Pancreas (tissue), 10 donors: ENCODE measurements at regions not wholly inside any gene's neighbourhood (a gene's known extent, or its start where the extent isn't known, plus 50 kb on each side); places are given as distances from the start of the nearest gene placed in this dataset.

Source experiments
- ATAC-seq, 4 donors: fragments of 200-7000 bp; cut with Tn5 transposase; one replicate each; pipeline versions ENCODE4 v1.8.0 to v1.9.1; 2020; ENCODE audit warnings: mild to moderate bottlenecking in 4 of 4, moderate library complexity in 4 of 4
- DNase-seq, 6 donors: peaks; one replicate each; pipeline ENCODE4 v3.0.0-alpha.2; 2020
- FAIRE-seq: peaks from 2 replicates; lab custom pipeline; 2012; peaks lifted over from hg19 to GRCh38; lab: Jason Lieb, UNC
- H3K27ac ChIP-seq, 4 donors: fragments of 200-600 bp; sonication (generic); 1 replicate in 3 of 4; 2 replicates in 1 of 4; pipeline versions ENCODE4 v1.5.0 to v1.8.0; 2020
- H3K27me3 ChIP-seq, 4 donors: fragments of 200-600 bp; one replicate each; pipeline ENCODE4 v1.8.0; 2021
- H3K36me3 ChIP-seq, 3 donors: fragments of 200-600 bp; sonication (generic) in 1 of 3; one replicate each; pipeline versions ENCODE4 v1.5.0 to v1.8.0; 2020 to 2021
- H3K4me1 ChIP-seq, 3 donors: fragments of 200-600 bp; one replicate each; pipeline ENCODE4 v1.8.0; 2021
- H3K4me3 ChIP-seq, 4 donors: fragments of 200-600 bp; sonication (generic) in 2 of 4; one replicate each; pipeline versions ENCODE4 v1.5.0 to v1.8.0; 2020 to 2021
- H3K9me3 ChIP-seq, 4 donors: fragments of 200-600 bp; one replicate each; pipeline ENCODE4 v1.8.0; 2021
- WGBS, 2 donors: extraction: QIAGEN DNeasy Blood & Tissue Kit; methylation state at CpG; one replicate each; pipeline ENCODE4 v1.1.7; 2013; 5-methylcytosine and 5-hydroxymethylcytosine counted together
- intact Hi-C, 3 donors: fragments of 100-400 bp; cut with DNase I; formaldehyde crosslinking; loops; one replicate each; pipeline versions ENCODE4 v1.11.1 to v1.14.2; 2022
- TF ChIP-seq, protein P1 (sequence below), 4 donors: fragments of 200-600 bp; sonication (generic) in 3 of 4; IDR thresholded peaks; one replicate each; pipeline versions ENCODE4 v1.5.0 to v1.8.0; 2021; ENCODE audit warnings: antibody characterized with exemption in 4 of 4
- donor health status: healthy with polysubstance abuse.
- donor health status: DM: no; HTN: no; CAD: no; lungs with moderate emphysema.
- donor health status: DM: no; HTN: no; CAD: no.
- donor health status: control.
- donor health status: control.
- donor health status: Bipolar disorder and iron deficiency.
- donor health status: DM: yes; HTN: yes; CAD: no.
- donor health status: DM: no; HTN: no; CAD: no.
- donor health status: DM: no; HTN: no; CAD: no.
- donor health status: DM: yes; HTN: yes; CAD: no.

DNA sequence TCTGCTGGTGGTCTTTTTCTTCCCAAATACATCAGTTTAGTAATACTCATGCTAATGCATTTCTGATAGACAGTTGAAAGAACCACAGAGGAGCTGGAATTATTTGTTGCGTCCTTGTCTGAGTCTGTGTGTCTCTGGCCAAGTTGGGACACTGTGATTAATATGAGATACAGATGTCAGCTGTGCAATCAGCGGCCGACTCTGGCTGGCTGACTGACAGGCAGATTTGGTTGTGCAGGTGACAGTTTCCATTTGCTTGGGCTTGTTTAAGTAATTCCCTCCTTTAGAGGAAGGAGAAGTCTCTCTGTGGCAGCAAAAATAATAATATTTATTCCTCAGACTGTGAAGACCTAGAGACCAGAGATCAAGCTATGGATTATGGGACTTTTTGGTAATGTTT, 176.2 kb upstream of the CHRM2 start:
- intact Hi-C loops, result no loop called here
- Histone ChIP-seq H3K4me1 (no peaks in the 10 kb centered on the region), H3K9me3 (no peaks in the 10 kb centered on the region), H3K27me3 (no peaks in the 10 kb centered on the region), H3K27ac (no peak overlapping the region), H3K4me3 (no peak overlapping the region), H3K36me3 (no peaks in the 10 kb centered on the region)
- DNase-seq, result no peak
- 16 to 20% methylated on average over 3 of the region's 3 CpGs for WGBS, 2 donors
- TF ChIP-seq, protein P1, sequence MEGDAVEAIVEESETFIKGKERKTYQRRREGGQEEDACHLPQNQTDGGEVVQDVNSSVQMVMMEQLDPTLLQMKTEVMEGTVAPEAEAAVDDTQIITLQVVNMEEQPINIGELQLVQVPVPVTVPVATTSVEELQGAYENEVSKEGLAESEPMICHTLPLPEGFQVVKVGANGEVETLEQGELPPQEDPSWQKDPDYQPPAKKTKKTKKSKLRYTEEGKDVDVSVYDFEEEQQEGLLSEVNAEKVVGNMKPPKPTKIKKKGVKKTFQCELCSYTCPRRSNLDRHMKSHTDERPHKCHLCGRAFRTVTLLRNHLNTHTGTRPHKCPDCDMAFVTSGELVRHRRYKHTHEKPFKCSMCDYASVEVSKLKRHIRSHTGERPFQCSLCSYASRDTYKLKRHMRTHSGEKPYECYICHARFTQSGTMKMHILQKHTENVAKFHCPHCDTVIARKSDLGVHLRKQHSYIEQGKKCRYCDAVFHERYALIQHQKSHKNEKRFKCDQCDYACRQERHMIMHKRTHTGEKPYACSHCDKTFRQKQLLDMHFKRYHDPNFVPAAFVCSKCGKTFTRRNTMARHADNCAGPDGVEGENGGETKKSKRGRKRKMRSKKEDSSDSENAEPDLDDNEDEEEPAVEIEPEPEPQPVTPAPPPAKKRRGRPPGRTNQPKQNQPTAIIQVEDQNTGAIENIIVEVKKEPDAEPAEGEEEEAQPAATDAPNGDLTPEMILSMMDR (IDR thresholded peaks at IDR 0.05), result no peak
- ATAC-seq, result no peak
- no peak for FAIRE-seq

DNA sequence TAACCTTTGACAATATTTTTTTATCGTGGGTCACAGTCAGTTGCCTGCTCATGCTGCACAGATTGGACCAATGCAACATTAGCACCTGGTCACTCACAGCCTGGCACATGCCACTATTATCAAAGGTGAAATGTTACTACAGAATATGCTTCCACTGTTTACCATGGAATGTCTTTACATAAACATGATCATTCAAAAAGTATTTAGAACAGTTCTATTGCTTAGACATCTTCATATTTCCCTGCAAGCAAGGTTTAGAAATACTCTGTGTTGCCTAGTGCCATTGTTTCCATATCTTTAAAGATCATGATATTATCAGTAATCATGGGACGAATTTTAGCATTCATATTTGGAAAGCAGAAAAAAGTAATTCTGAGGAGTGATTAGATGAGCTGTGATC, 179.9 kb upstream of the CHRM2 start:
- H3K27ac ChIP-seq, result no peak overlapping the region
- H3K4me3 ChIP-seq, result no peak overlapping the region
- H3K9me3 ChIP-seq, result no peaks in the 10 kb centered on the region
- H3K36me3 ChIP-seq, result no peaks in the 10 kb centered on the region
- FAIRE-seq, result no peak
- no peaks in the 10 kb centered on the region for H3K4me1 ChIP-seq
- DNase-seq, result no peak
- intact Hi-C loops, result no loop called here
- WGBS, 2 donors, result 61 to 76% methylated on average over 2 of the region's 2 CpGs
- TF ChIP-seq, protein P1 (IDR thresholded peaks at IDR 0.05), result no peak
- no peaks in the 10 kb centered on the region for H3K27me3 ChIP-seq
- no peak for ATAC-seq

DNA sequence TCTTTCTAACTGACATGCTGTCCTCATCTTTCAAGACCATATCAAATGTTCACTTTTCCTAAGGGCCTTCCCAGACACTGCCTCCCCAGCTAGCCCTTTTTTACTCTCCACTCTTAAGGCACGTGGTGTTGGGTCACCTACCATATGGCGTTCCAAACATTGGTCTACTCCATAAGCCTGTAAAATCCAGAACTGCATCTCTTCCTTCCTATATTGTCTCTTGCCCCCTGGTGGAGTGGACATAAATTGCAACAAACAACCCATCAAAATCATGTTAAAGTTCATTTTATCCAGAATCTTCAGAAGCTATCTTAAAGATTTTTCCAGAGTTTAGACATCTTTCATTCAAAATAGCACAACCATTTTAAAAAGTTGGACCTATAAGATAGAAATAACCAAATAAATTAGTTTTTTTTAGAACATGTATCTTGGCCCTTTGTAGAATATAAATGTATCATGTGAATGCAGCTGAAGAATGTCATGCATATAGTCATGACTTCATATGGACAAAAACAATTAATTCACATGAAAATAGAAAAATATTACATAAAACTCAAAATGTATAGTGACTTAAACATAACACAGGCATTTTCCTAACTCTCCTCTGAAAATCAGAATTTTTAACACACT, 180.6 kb upstream of the CHRM2 start:
- Histone ChIP-seq H3K4me3 (no peak overlapping the region), H3K9me3 (no peaks in the 10 kb centered on the region), H3K27ac (no peak overlapping the region), H3K27me3 (no peaks in the 10 kb centered on the region), H3K36me3 (no peaks in the 10 kb centered on the region), H3K4me1 (no peaks in the 10 kb centered on the region)
- intact Hi-C loops, result no loop called here
- no peak for DNase-seq
- no peak for FAIRE-seq
- TF ChIP-seq, protein P1 (IDR thresholded peaks at IDR 0.05), result peak in 3 of 4 donors; percentile 11 to 29 (median 27)
- WGBS, 2 donors, result 49 to 68% methylated on average over 2 of the region's 2 CpGs
- peak in 1 of 4 donors; percentile 25 for ATAC-seq

DNA sequence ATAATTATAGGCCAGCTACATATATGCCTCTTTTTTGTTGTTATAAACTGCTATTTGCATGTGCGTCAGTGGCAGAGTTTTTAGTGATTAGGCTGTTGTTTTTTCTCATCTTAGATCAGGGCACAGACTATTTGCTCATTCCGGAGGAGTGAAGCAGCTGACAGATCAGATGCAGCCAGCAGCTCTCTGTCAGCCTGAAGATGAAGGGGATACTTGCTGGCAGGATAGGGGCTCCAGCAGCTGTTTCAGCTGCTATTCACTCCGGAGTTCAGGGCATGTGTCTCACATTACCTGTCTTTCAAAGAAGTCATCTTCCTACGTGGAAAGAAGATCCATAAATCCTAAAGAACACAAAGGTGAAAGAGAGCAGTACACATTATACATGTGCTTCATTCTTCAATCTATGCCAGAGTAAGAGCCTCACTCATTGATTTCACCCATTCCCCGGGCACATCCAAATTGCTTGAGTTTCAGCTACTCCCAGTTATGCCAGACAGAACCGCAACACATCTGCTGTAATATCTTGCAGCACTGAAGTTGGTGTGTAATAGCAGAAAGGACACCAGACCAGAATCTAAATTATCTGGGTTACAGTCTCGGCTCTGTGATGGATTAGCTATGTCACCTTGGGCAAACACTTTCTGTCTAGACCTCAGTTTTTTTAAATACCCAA, 182.8 kb upstream of the CHRM2 start:
- Histone ChIP-seq H3K27ac (no peak overlapping the region), H3K4me1 (no peaks in the 10 kb centered on the region), H3K9me3 (no peaks in the 10 kb centered on the region), H3K27me3 (no peaks in the 10 kb centered on the region), H3K4me3 (no peak overlapping the region), H3K36me3 (no peaks in the 10 kb centered on the region)
- intact Hi-C loops, result no loop called here
- 40 to 43% methylated on average over 7 of the region's 7 CpGs for WGBS, 2 donors
- TF ChIP-seq, protein P1 (IDR thresholded peaks at IDR 0.05), result no peak
- no peak for ATAC-seq
- no peak for DNase-seq
- no peak for FAIRE-seq
